PC-9 (cell line): ENCODE measurements at regions not wholly inside any gene's neighbourhood (a gene's known extent, or its start where the extent isn't known, plus 50 kb on each side); places are given as distances from the start of the nearest gene placed in this dataset.

ENCODE experiments used
- CTCF ChIP-seq: fragments of 200-600 bp; sonication (generic); conservative IDR thresholded peaks from 2 replicates; pipeline ENCODE4 v1.6.1; 2017; ENCODE audit warnings: mixed run types, antibody characterized with exemption, mild to moderate bottlenecking, moderate library complexity
- EZH2 ChIP-seq: fragments of 200-600 bp; sonication (generic); IDR thresholded peaks from 2 replicates; pipeline ENCODE4 v1.8.0; 2017; ENCODE audit warnings: antibody characterized with exemption, low read depth

- no peak for TF ChIP-seq CTCF
- TF ChIP-seq EZH2, result no peak
These were observed 386.3 kb upstream of the TBX3 start for GRCh38 chr12:115070313-115070712.
